Neural progenitor cell (in vitro differentiated cells): ENCODE measurements at regions not wholly inside any gene's neighbourhood (a gene's known extent, or its start where the extent isn't known, plus 50 kb on each side); places are given as distances from the start of the nearest gene placed in this dataset.

ENCODE experiments used
- CTCF ChIP-seq: fragments of 200-600 bp; sonication (generic); IDR thresholded peaks from 2 replicates; pipeline ENCODE4 v1.5.1; 2017; ENCODE audit warnings: antibody characterized with exemption, mild to moderate bottlenecking
- EZH2 ChIP-seq: fragments of 200-600 bp; sonication (generic); IDR thresholded peaks from 2 replicates; pipeline ENCODE4 v1.6.1; 2017; ENCODE audit warnings: antibody characterized with exemption, mild to moderate bottlenecking, moderate library complexity

DNA sequence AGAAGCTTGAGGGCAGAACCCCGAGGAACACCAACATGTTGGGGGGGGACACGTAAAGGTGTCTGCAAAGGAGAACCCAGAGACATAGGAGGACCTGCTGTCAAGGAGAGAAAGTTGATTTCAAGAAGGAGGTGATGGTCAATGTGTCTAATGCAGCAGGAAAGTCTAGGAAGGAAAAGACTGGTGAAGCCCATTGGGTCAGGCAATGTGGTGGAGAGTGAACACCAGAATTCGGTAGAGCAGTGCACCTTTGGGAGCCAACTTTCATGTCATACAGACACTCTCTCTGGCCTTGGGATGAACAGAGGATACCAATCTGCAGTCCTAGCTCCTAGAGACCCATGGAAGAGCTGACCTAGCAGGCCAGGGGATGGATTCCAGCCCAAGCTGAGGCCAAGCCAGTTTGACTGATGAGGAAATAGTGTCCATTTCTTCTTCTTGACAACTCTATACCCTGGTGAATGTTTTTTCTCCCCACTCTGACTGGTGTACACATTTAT lies 101.9 kb downstream of the MYCN start:
- TF ChIP-seq CTCF (no peak), EZH2 (no peak)
